ENCODE measurements at regions not wholly inside any gene's neighbourhood (a gene's known extent, or its start where the extent isn't known, plus 50 kb on each side); places are given as distances from the start of the nearest gene placed in this dataset.

DNA sequence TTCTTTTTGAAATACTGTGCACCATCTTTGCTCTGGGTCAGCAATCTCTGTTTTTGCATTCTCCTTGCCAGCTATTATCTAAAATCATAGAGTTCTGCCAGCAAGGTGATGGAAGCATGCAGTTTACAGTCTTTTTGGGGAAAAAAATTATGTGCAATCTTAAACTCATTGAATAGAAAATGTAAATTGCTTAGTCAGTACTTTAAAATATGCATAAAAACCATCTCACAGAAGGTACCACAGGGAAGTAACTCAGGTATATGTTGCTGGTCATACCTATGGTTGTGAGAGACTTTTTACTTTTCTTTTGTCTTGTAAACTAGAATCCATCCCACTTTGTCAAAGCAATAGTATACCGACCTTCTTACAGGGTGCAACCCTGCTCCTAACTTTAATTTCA is 469.8 kb upstream of the ANO3 start:
- H3K27ac ChIP-seq (ENCODE audit: insufficient read depth, low read length, poor library complexity, severe bottlenecking) = no peak overlapping the region
- H3K4me3 ChIP-seq (ENCODE audit: insufficient read depth, low read depth, low read length, poor library complexity, severe bottlenecking) = no peak overlapping the region
- H3K27me3 ChIP-seq (replicated peaks; ENCODE audit: control insufficient read depth, insufficient read depth, low read length, poor library complexity, severe bottlenecking) = no peaks in the 10 kb centered on the region
- H3K4me1 ChIP-seq (ENCODE audit: control insufficient read depth, insufficient read depth, low read length, poor library complexity, severe bottlenecking) = no peaks in the 10 kb centered on the region
- no peaks in the 10 kb centered on the region for H3K36me3 ChIP-seq (ENCODE audit: control insufficient read depth, insufficient read depth, low read length)
- no peaks in the 10 kb centered on the region for H3K9me3 ChIP-seq (ENCODE audit: control insufficient read depth, low read length)
- no peak for DNase-seq

GRCh38 chr11:25863986-25864385 is 467.9 kb upstream of the ANO3 start:
- Histone ChIP-seq H3K9me3 (ENCODE audit: control insufficient read depth, low read length) (no peaks in the 10 kb centered on the region), H3K27ac (ENCODE audit: insufficient read depth, low read length, poor library complexity, severe bottlenecking) (no peak overlapping the region), H3K4me3 (ENCODE audit: insufficient read depth, low read depth, low read length, poor library complexity, severe bottlenecking) (no peak overlapping the region), H3K36me3 (ENCODE audit: control insufficient read depth, insufficient read depth, low read length) (no peaks in the 10 kb centered on the region), H3K27me3 (replicated peaks; ENCODE audit: control insufficient read depth, insufficient read depth, low read length, poor library complexity, severe bottlenecking) (no peaks in the 10 kb centered on the region), H3K4me1 (ENCODE audit: control insufficient read depth, insufficient read depth, low read length, poor library complexity, severe bottlenecking) (no peaks in the 10 kb centered on the region)
- no peak for DNase-seq

- no peak for DNase-seq
- Histone ChIP-seq H3K27me3 (replicated peaks; ENCODE audit: control insufficient read depth, insufficient read depth, low read length, poor library complexity, severe bottlenecking) (no peaks in the 10 kb centered on the region), H3K4me3 (ENCODE audit: insufficient read depth, low read depth, low read length, poor library complexity, severe bottlenecking) (no peak overlapping the region), H3K9me3 (ENCODE audit: control insufficient read depth, low read length) (no peaks in the 10 kb centered on the region), H3K27ac (ENCODE audit: insufficient read depth, low read length, poor library complexity, severe bottlenecking) (no peak overlapping the region), H3K36me3 (ENCODE audit: control insufficient read depth, insufficient read depth, low read length) (no peaks in the 10 kb centered on the region), H3K4me1 (ENCODE audit: control insufficient read depth, insufficient read depth, low read length, poor library complexity, severe bottlenecking) (no peaks in the 10 kb centered on the region)
Observed at GRCh38 chr11:25876456-25876965, 455.4 kb upstream of the ANO3 start.

- no peaks in the 10 kb centered on the region for H3K36me3 ChIP-seq (ENCODE audit: control insufficient read depth, insufficient read depth, low read length)
- DNase-seq = no peak
- H3K4me3 ChIP-seq (ENCODE audit: insufficient read depth, low read depth, low read length, poor library complexity, severe bottlenecking) = no peak overlapping the region
- H3K9me3 ChIP-seq (ENCODE audit: control insufficient read depth, low read length) = no peaks in the 10 kb centered on the region
- H3K4me1 ChIP-seq (ENCODE audit: control insufficient read depth, insufficient read depth, low read length, poor library complexity, severe bottlenecking) = no peaks in the 10 kb centered on the region
- no peak overlapping the region for H3K27ac ChIP-seq (ENCODE audit: insufficient read depth, low read length, poor library complexity, severe bottlenecking)
- H3K27me3 ChIP-seq (replicated peaks; ENCODE audit: control insufficient read depth, insufficient read depth, low read length, poor library complexity, severe bottlenecking) = no peaks in the 10 kb centered on the region
Observed at GRCh38 chr11:25886036-25886435, 445.9 kb upstream of the ANO3 start.

GRCh38 chr11:25890626-25891260 is 441.2 kb upstream of the ANO3 start:
- Histone ChIP-seq H3K4me1 (ENCODE audit: control insufficient read depth, insufficient read depth, low read length, poor library complexity, severe bottlenecking) (no peaks in the 10 kb centered on the region), H3K9me3 (ENCODE audit: control insufficient read depth, low read length) (no peaks in the 10 kb centered on the region), H3K4me3 (ENCODE audit: insufficient read depth, low read depth, low read length, poor library complexity, severe bottlenecking) (no peak overlapping the region), H3K36me3 (ENCODE audit: control insufficient read depth, insufficient read depth, low read length) (no peaks in the 10 kb centered on the region), H3K27me3 (replicated peaks; ENCODE audit: control insufficient read depth, insufficient read depth, low read length, poor library complexity, severe bottlenecking) (no peaks in the 10 kb centered on the region), H3K27ac (ENCODE audit: insufficient read depth, low read length, poor library complexity, severe bottlenecking) (no peak overlapping the region)
- DNase-seq = no peak

DNA sequence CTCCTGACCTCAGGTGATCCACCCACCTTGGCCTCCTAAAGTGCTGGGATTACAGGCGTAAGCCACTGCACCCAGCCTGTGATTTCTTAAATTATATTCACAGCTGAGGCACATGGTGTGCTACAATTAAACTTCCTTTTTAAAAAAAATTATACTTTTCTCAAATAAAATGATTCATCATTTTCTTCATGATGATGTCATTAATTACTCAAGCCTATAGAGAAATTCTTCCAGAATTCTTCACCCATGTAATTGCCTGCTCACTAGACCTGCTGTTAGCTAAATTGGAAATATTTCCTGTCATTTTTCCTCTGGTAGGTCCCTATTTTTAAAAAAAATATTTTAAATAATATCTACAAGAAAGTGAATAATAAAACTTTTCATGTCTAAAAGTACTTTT is 440.0 kb upstream of the ANO3 start:
- DNase-seq = no peak
- no peak overlapping the region for H3K27ac ChIP-seq (ENCODE audit: insufficient read depth, low read length, poor library complexity, severe bottlenecking)
- no peaks in the 10 kb centered on the region for H3K27me3 ChIP-seq (replicated peaks; ENCODE audit: control insufficient read depth, insufficient read depth, low read length, poor library complexity, severe bottlenecking)
- H3K36me3 ChIP-seq (ENCODE audit: control insufficient read depth, insufficient read depth, low read length) = no peaks in the 10 kb centered on the region
- H3K9me3 ChIP-seq (ENCODE audit: control insufficient read depth, low read length) = no peaks in the 10 kb centered on the region
- no peak overlapping the region for H3K4me3 ChIP-seq (ENCODE audit: insufficient read depth, low read depth, low read length, poor library complexity, severe bottlenecking)
- no peaks in the 10 kb centered on the region for H3K4me1 ChIP-seq (ENCODE audit: control insufficient read depth, insufficient read depth, low read length, poor library complexity, severe bottlenecking)

DNA sequence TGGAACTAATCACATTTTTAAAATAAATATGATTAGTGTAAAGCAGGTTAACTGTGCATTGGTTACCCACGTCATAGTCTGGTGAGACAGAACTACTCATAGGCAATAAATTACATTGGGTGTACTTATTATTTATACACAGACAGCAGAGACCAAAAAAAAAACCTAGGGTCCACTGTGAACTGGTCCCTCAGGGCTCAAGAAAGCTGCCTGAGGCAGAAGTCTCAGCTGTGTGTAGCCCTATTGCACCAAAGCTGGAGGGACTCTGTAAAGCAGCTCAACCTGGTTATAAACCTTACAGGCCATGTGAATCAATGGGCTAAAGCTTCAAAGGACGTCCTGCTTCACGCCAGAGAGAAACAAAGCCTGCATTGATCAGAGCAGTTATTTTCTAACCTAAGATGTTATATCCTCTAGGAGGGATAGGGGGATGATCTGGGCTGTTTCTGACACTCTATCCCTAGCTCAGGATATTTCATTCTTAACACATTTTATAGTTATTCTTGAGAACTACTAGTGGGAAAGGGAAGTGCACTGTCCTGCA is 432.2 kb upstream of the ANO3 start:
- Histone ChIP-seq H3K4me3 (ENCODE audit: insufficient read depth, low read depth, low read length, poor library complexity, severe bottlenecking) (no peak overlapping the region), H3K36me3 (ENCODE audit: control insufficient read depth, insufficient read depth, low read length) (no peaks in the 10 kb centered on the region), H3K27ac (ENCODE audit: insufficient read depth, low read length, poor library complexity, severe bottlenecking) (no peak overlapping the region), H3K9me3 (ENCODE audit: control insufficient read depth, low read length) (no peaks in the 10 kb centered on the region), H3K27me3 (replicated peaks; ENCODE audit: control insufficient read depth, insufficient read depth, low read length, poor library complexity, severe bottlenecking) (no peaks in the 10 kb centered on the region), H3K4me1 (ENCODE audit: control insufficient read depth, insufficient read depth, low read length, poor library complexity, severe bottlenecking) (no peaks in the 10 kb centered on the region)
- DNase-seq = no peak

DNA sequence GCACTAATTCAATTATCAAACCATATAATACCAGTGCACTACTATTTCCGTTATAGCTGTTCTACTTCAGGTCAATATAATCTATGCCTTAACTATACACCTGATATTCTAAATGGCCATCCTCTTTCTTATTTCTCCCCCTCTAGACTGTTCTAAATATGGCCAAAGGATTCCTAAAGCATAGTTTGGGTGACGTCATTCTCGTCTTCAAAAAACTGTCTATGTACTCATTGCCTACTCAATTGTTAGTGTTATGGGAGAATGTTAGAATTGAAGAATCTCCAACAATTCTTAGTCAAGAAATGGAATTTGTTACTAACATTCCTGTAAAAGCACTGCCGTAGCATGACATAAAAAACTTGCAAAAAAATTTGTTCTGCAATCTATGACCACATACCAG is 431.1 kb upstream of the ANO3 start:
- Histone ChIP-seq H3K9me3 (ENCODE audit: control insufficient read depth, low read length) (no peaks in the 10 kb centered on the region), H3K27ac (ENCODE audit: insufficient read depth, low read length, poor library complexity, severe bottlenecking) (no peak overlapping the region), H3K27me3 (replicated peaks; ENCODE audit: control insufficient read depth, insufficient read depth, low read length, poor library complexity, severe bottlenecking) (no peaks in the 10 kb centered on the region), H3K4me3 (ENCODE audit: insufficient read depth, low read depth, low read length, poor library complexity, severe bottlenecking) (no peak overlapping the region), H3K36me3 (ENCODE audit: control insufficient read depth, insufficient read depth, low read length) (no peaks in the 10 kb centered on the region), H3K4me1 (ENCODE audit: control insufficient read depth, insufficient read depth, low read length, poor library complexity, severe bottlenecking) (no peaks in the 10 kb centered on the region)
- no peak for DNase-seq

DNA sequence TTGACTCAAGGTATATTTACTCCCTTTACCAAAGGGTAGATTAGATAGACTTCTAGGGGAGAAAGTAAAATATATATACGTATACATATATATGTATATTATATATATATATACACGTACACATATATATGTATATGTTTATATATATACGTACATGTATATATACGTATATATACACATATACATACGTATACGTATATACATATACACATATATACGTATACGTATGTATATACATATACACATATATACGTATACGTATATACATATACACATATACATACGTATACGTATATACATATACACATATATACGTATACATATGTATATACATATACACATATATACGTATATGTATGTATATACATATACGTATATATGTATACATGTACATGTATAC is 430.5 kb upstream of the ANO3 start:
- Histone ChIP-seq H3K27ac (ENCODE audit: insufficient read depth, low read length, poor library complexity, severe bottlenecking) (no peak overlapping the region), H3K4me3 (ENCODE audit: insufficient read depth, low read depth, low read length, poor library complexity, severe bottlenecking) (no peak overlapping the region), H3K36me3 (ENCODE audit: control insufficient read depth, insufficient read depth, low read length) (no peaks in the 10 kb centered on the region), H3K4me1 (ENCODE audit: control insufficient read depth, insufficient read depth, low read length, poor library complexity, severe bottlenecking) (no peaks in the 10 kb centered on the region), H3K27me3 (replicated peaks; ENCODE audit: control insufficient read depth, insufficient read depth, low read length, poor library complexity, severe bottlenecking) (no peaks in the 10 kb centered on the region), H3K9me3 (ENCODE audit: control insufficient read depth, low read length) (no peaks in the 10 kb centered on the region)
- DNase-seq = no peak

DNA sequence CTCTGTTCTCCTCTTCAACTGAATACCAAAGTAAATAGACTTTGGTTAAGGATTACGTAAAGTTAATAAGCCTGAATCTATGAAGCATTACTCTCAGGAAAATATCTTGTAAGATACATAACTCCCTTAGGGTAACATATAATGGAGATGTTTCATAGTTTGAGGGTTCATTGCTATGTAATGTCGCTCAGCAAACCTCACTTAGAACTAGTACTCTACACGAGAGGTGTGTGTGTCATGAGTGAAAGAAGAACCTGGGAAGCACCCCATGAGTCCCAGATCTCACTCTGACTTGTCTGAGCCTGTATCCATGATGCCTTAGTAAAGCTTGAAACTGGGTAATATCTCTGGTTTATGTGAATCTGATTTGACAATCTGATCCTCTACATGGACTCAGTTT is 429.5 kb upstream of the ANO3 start:
- DNase-seq = no peak
- Histone ChIP-seq H3K4me3 (ENCODE audit: insufficient read depth, low read depth, low read length, poor library complexity, severe bottlenecking) (no peak overlapping the region), H3K4me1 (ENCODE audit: control insufficient read depth, insufficient read depth, low read length, poor library complexity, severe bottlenecking) (no peaks in the 10 kb centered on the region), H3K36me3 (ENCODE audit: control insufficient read depth, insufficient read depth, low read length) (no peaks in the 10 kb centered on the region), H3K27ac (ENCODE audit: insufficient read depth, low read length, poor library complexity, severe bottlenecking) (no peak overlapping the region), H3K27me3 (replicated peaks; ENCODE audit: control insufficient read depth, insufficient read depth, low read length, poor library complexity, severe bottlenecking) (no peaks in the 10 kb centered on the region), H3K9me3 (ENCODE audit: control insufficient read depth, low read length) (no peaks in the 10 kb centered on the region)

Measured in effector memory CD4-positive, alpha-beta T cell (primary cell).